NCI-H2107 (cell line): ENCODE measurements at regions not wholly inside any gene's neighbourhood (a gene's known extent, or its start where the extent isn't known, plus 50 kb on each side); places are given as distances from the start of the nearest gene placed in this dataset.

Experiments
- DNase-seq: peaks from one replicate; lab custom pipeline; 2025; lab: John Stamatoyannopoulos, UW

- DNase-seq: no peak
Observed at GRCh38 chr4:123841447-123842121, 445.0 kb downstream of the SPRY1 start.

- DNase-seq: no peak
Observed at GRCh38 chr4:123843137-123843536, 446.5 kb downstream of the SPRY1 start.

- DNase-seq: no peak
Observed at GRCh38 chr4:123844374-123844773, 447.8 kb downstream of the SPRY1 start.

- no peak for DNase-seq
Observed at GRCh38 chr4:123846092-123846491, 449.5 kb downstream of the SPRY1 start.

DNA sequence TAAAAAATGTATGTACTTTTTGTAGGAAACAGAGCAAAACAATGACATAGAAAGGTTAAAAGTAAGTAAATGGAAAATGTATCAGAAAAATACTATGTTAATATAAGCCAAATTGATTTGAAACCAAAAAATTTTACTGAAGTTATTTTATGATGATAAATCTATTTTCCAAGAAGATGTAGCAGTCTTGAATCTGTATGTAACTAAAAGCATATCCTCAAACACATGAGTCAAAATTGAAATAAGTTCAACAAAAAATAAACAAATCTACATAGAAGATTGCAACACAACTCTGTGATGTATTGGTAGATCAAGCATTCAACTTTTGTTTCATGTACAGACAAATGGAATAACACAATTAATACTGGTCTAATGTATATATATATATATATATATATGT is 450.0 kb downstream of the SPRY1 start:
- no peak for DNase-seq

GRCh38 chr4:123848606-123849005 is 452.0 kb downstream of the SPRY1 start:
- DNase-seq: no peak

- no peak for DNase-seq
Observed at GRCh38 chr4:123849495-123849894, 452.9 kb downstream of the SPRY1 start.

- no peak for DNase-seq
Observed at GRCh38 chr4:123851521-123851920, 454.9 kb downstream of the SPRY1 start.

DNA sequence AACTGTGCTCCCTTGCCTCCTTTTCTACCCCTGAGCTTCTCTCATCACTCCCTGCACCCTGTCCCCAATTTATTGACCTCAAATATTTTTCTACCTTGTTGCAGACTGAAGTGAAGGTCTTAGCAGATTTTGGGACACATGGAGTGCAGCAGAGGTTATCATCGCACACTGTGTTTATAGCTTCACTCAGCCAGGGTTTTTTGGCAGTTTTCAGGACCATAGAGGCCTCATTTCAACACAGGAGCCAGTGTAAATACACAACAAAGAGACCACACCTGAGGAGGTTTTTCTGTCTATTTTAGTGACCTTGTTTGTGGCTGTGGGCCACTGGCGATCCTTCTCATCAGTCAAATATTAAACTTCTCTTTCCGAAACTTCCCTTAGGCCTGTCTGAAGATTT is 457.1 kb downstream of the SPRY1 start:
- DNase-seq: no peak

DNA sequence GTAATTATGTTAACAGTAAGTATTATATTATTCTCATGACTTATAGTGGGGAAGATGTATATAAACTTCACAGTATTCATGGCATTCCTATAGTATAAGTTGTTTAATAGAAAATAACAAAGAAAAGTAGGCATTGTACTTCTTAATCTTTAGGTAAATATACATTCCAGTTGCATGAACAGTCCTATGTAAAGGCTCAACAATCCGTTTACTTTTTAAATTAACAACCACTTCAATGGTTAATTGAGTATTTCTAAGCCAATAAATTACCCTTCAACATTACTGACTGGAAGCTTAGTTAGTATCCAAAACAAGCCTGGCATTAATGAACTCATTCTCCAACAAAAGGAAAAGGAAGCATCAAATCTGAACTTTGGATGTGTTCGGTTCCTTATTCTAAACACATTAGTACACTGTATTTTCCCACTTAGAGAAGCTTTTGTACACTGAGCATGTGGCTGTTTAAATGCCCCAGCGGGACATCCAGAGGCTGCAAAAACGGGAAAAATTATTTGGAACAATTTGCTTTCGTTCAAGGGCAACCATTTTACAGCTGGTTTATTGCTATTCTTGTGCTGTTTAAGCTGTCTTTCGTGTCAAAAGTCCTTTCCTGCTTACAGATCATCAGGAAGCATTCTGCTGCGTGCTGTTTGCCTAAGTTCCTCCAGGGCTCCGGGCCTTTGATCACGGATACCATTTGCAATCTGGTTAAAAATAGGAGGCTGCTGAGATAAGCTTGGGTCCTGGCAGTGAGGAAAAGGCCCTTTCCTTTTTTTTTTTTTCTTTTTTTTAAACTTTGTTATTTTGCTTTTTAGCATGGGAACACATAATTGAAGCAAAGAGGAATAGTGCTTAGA is 460.3 kb downstream of the SPRY1 start:
- DNase-seq: no peak

DNA sequence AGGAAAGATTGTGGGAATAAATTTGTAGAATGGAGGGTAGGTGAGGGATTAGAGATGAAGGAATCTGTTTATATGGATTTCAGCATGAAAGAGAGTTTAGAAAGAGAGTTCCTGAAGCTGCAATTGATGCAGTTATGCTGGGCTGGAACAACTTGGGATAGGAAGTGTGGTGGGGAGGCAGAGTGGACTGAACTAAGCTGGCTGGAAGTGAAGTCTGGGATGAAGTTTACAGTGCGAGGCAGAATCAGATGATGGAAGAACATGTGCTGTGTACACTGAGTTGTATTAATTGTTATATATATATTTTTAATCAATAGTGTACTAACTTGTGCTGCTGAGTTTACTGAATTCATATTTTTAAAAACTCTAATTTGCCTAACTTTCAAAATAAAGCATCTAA is 461.9 kb downstream of the SPRY1 start:
- no peak for DNase-seq

- no peak for DNase-seq
Observed at GRCh38 chr4:123862812-123863211, 466.2 kb downstream of the SPRY1 start.

- DNase-seq: no peak
Observed at GRCh38 chr4:123866796-123867195, 470.2 kb downstream of the SPRY1 start.

DNA sequence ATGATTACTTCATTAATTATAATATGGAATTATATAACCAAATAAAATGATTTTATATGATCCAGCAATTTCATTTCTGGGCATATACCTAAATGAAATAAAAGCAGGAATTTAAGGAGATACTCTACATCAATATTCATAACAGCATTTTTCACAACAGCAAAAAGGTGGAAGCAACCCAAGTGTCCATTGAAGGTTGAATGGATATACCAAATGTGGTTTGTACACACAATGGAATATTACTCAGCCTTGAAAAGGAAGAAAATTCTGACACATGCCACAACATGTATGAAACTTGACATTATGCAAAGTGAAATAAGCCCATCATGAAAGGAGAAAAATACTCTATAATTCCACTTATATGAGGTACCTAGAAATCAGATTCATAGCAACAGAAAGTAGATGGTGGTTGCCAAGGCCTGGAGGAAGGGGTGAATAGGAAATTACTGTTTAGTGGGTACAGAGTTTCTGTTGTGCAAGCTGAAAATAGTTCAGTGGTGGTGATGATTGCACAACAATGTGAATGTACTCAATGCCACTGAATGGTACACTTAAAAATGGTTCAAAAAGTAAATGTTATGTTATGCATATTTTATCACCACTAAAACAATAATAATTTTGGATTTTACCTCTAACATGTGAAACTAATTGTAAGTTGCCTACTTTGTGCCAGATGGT is 471.5 kb downstream of the SPRY1 start:
- DNase-seq: no peak

GRCh38 chr4:123869286-123870215 is 473.0 kb downstream of the SPRY1 start:
- no peak for DNase-seq

- no peak for DNase-seq
Observed at GRCh38 chr4:123870216-123870876, 473.8 kb downstream of the SPRY1 start.

GRCh38 chr4:123871341-123871740 is 474.7 kb downstream of the SPRY1 start:
- no peak for DNase-seq

GRCh38 chr4:123874063-123874462 is 477.5 kb downstream of the SPRY1 start:
- no peak for DNase-seq

DNA sequence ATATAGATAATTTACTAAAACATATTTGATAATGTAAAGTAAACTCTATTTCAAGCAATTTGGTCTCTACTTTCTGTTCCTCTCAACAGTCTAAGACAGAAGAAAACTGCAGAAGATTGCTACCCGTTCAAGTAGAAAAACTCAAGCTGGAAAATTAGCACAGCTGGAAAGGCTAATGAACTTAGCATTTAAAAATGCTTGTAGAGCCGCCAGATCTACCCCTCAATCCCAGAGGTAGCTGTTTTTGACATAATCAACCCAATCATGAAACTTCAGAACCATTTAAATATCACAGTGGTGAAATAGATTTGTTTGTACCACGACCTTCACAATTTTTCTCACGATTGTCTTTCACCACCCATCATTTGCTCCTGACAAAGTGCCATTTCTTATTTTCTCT is 479.5 kb downstream of the SPRY1 start:
- DNase-seq: no peak

GRCh38 chr4:123876671-123877101 is 480.1 kb downstream of the SPRY1 start:
- DNase-seq: no peak

- no peak for DNase-seq
Observed at GRCh38 chr4:123877551-123877950, 481.0 kb downstream of the SPRY1 start.
